ENCODE measurements at regions not wholly inside any gene's neighbourhood (a gene's known extent, or its start where the extent isn't known, plus 50 kb on each side); places are given as distances from the start of the nearest gene placed in this dataset.

- no peak overlapping the region for H3K4me3 ChIP-seq (ENCODE audit: low read depth, low read length)
- no peak for DNase-seq (ENCODE audit: low read depth)
- no peak for TF ChIP-seq MAX (IDR thresholded peaks at IDR 0.05; ENCODE audit: low read depth, low read length)
- no peak for TF ChIP-seq MYC (IDR thresholded peaks at IDR 0.05; ENCODE audit: low read depth, low read length)
- TF ChIP-seq CTCF (IDR thresholded peaks at IDR 0.05; ENCODE audit: low read depth, low read length), result no peak
- TF ChIP-seq POLR2A (IDR thresholded peaks at IDR 0.05; ENCODE audit: extremely low read depth, insufficient read length), result no peak
These were observed 72.3 kb upstream of the PALMD start for GRCh38 chr1:99573431-99574217.

- no peak for TF ChIP-seq MAX (IDR thresholded peaks at IDR 0.05; ENCODE audit: low read depth, low read length)
- TF ChIP-seq CTCF (IDR thresholded peaks at IDR 0.05; ENCODE audit: low read depth, low read length), result no peak
- TF ChIP-seq POLR2A (IDR thresholded peaks at IDR 0.05; ENCODE audit: extremely low read depth, insufficient read length), result no peak
- TF ChIP-seq MYC (IDR thresholded peaks at IDR 0.05; ENCODE audit: low read depth, low read length), result no peak
- no peak for DNase-seq (ENCODE audit: low read depth)
- no peak overlapping the region for H3K4me3 ChIP-seq (ENCODE audit: low read depth, low read length)
These were observed 68.6 kb upstream of the PALMD start for GRCh38 chr1:99577313-99577712.

- DNase-seq (ENCODE audit: low read depth), result no peak
These were observed 66.2 kb upstream of the PALMD start for GRCh38 chr1:99579691-99580172.

GRCh38 chr1:99580451-99580850 is 65.5 kb upstream of the PALMD start:
- DNase-seq (ENCODE audit: low read depth), result no peak
- TF ChIP-seq MYC (IDR thresholded peaks at IDR 0.05; ENCODE audit: low read depth, low read length) (no peak), MAX (IDR thresholded peaks at IDR 0.05; ENCODE audit: low read depth, low read length) (no peak), CTCF (IDR thresholded peaks at IDR 0.05; ENCODE audit: low read depth, low read length) (no peak), POLR2A (IDR thresholded peaks at IDR 0.05; ENCODE audit: extremely low read depth, insufficient read length) (no peak)

More at GRCh38 chr1:99579691-99580172, 66.2 kb upstream of the PALMD start:
- no peak overlapping the region for H3K4me3 ChIP-seq (ENCODE audit: low read depth, low read length)
- no peak for TF ChIP-seq CTCF (IDR thresholded peaks at IDR 0.05; ENCODE audit: low read depth, low read length)
- TF ChIP-seq POLR2A (IDR thresholded peaks at IDR 0.05; ENCODE audit: extremely low read depth, insufficient read length), result no peak
- no peak for TF ChIP-seq MAX (IDR thresholded peaks at IDR 0.05; ENCODE audit: low read depth, low read length)
- no peak for TF ChIP-seq MYC (IDR thresholded peaks at IDR 0.05; ENCODE audit: low read depth, low read length)

GRCh38 chr1:99587008-99587407 is 58.9 kb upstream of the PALMD start:
- DNase-seq (ENCODE audit: low read depth), result no peak
- TF ChIP-seq POLR2A (IDR thresholded peaks at IDR 0.05; ENCODE audit: extremely low read depth, insufficient read length) (no peak), MYC (IDR thresholded peaks at IDR 0.05; ENCODE audit: low read depth, low read length) (no peak), CTCF (IDR thresholded peaks at IDR 0.05; ENCODE audit: low read depth, low read length) (no peak), MAX (IDR thresholded peaks at IDR 0.05; ENCODE audit: low read depth, low read length) (no peak)
- no peak overlapping the region for H3K4me3 ChIP-seq (ENCODE audit: low read depth, low read length)

More at GRCh38 chr1:99580451-99580850, 65.5 kb upstream of the PALMD start:
- H3K4me3 ChIP-seq (ENCODE audit: low read depth, low read length), result no peak overlapping the region
